GM21447 (cell line): ENCODE measurements at regions not wholly inside any gene's neighbourhood (a gene's known extent, or its start where the extent isn't known, plus 50 kb on each side); places are given as distances from the start of the nearest gene placed in this dataset.
"Not testable (repeated sequence)": the region's sequence is repeated elsewhere in the genome, so short reads cannot be mapped to it uniquely, and the experiment has no call there.

Experiments
- ATAC-seq: cut with Tn5 transposase; IDR thresholded peaks from one replicate; pipeline ENCODE4 v1.9.1; 2021; ENCODE audit not compliant: unreplicated experiment

DNA sequence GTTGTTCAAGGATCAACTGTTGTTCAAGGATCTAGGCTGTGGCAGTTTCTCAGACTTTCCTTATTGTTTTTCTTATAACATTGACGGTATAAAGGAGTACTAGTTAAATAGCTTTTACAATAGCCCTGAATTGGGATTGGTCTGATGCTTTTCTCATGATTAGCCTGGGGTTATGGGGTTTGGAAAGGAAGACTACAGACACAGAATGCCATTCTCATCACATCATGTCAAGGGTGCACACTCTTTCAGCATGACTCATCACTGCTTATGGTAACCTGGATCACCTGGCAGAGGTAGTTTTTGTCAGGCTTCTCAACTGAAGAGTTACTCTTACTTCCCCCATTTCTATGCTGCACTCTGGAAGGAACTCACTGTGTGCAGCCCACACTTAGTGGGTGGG, 194.2 kb upstream of the NPSR1 start:
- ATAC-seq: no peak

DNA sequence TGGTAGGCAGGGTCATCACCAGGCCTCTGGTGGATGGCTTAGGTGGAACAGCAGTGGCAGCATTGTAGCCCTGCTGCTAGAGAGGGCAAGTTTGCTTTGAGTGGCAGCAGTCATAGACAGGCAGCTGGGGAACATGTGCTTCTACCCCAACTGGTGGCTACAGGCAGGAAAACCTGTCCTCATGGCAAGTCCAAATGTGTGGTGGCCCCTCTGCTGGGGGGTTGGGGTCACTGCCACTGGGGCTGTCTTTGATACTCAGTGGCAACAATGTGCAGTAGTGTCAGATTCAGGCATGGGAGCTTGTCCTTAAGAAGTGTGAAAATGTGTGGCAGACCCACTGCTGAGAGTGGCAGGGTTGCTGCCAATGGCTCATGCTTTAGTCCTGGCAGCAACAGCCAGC, 186.2 kb upstream of the NPSR1 start:
- ATAC-seq: no peak

DNA sequence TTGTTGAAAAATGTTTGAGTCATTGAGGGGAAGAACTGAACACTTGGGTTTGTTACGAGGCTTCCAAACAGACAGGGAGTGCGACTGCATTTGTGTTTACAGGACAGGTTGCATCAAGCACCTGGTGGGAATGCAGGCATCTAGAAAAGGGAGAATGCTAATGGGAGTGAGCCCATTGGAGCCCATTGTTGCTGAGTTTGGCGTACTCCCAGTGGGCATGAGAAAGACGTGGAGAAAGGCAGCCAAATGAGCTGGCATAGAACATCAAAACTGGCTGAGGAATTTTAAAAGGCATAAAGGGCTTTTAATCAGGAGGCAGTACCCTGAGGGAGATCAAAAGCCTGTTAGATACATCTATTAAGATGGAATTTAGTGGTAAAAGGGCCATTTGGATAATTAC, 171.6 kb upstream of the NPSR1 start:
- ATAC-seq: no peak

DNA sequence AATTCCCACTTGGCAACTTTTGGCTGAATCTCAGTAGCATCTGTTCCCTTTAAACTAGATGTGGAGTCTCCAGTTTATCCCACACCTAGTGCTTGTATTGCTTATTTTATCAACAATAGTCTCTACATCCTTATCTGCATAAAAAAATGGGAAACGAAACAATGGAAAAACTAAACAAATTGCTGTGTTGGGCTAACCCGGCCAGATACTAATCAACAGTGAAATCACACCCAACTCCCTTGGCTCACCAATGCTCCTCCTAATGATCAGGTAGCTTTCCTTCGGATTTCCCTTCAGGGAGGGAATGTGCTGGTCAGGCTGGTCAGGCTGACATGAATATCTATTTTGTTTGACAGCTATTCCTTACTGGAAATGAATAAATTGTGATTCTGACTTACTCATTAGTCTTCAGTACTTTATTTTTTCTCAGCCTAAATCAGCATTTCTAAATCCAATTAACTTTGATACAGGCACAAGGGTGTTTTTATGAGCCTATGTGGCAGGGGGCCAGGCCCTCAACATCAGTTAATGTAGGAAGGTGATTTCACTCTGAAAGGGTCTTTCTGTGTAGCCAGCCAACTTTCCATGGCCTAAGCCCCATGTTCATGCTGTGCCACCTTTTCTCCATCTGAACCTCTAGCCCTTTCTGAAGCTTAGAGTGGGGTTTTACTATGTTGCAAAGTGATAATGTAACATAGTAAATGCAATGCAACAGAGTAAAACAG, 170.5 kb upstream of the NPSR1 start:
- no peak for ATAC-seq

DNA sequence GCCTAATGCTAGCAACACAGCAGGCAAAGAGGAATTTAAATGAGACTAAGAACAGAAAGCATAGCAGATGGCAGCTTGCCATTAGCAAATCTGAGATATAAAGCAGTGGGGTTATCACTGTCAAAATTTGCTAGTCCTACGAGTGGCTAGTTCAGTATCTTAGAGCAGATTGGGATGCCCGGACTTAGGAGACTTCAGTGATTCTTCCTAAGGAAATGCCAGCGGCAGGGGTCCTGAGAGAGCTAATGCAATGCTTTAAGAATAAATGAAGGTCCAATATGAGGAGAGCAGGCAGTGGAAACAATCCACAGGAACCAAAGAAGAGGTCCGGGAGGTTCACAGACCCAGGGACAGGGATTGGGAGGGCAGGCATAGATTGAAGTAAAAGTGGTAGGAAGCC, 169.3 kb upstream of the NPSR1 start:
- ATAC-seq: no peak

DNA sequence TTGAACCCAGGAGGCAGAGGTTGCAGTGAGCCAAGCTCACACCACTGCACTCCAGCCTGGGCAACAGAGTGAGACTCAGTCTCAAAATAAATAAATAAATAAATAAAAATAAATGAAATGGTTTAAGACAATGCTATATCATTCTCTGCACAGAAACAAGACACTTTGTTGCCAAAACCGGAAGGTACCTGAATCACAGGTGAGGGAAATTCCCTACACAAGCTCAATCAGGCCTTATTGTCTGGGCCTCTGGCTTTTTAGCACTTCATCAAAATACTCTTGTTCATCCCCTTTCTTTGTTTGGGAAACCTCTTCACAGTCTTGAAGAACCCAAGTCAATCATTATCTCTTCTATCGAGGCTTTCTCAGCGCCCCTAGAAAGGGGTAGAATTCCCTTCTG, 166.1 kb upstream of the NPSR1 start:
- no peak for ATAC-seq

DNA sequence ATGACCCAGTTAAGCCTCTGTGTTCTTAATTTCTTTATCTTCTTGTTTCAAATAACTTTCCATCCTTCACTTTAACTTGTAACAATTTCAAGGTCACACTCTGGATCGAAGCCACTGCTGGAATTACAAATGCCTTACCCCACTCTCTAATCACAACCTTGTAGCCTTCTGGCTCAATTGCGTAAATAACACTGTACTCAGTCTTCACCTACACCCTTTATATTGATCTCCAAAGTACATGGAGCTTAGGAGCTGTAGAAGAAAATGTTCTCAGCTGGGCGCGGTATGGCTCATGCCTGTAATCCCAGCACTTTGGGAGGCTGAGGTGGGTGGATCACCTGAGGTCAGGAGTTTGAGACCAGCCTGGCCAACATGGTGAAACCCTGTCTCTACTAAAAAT, 164.3 kb upstream of the NPSR1 start:
- ATAC-seq: no peak

DNA sequence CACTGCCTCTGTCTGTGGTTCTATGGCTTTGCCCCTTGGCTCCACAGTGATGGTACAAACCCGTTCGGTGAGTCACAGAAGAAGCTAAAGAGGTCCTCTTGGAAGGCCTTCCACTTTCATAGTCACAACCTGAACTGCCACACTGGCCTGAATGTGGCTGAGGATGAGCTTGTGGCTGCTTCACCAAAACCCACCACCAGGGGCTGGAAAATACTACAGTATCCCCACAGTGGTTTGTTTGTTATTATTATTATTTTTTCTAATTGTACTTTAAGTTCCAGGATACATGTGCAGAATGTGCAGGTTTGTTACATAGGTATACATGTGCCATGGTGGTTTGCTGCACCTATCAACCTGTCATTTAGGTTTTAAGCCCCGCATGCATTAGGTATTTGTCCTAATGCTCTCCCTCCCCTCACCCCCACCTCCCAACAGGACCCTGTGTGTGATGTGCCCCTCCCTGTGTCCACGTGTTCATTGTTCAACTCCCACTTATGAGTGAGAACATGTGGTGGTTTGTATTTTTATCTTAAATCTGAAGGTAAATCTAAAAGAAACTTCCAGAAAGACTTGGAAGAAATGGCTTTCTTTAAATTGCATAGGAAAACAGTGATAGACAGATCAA, 160.8 kb upstream of the NPSR1 start:
- ATAC-seq: no peak

DNA sequence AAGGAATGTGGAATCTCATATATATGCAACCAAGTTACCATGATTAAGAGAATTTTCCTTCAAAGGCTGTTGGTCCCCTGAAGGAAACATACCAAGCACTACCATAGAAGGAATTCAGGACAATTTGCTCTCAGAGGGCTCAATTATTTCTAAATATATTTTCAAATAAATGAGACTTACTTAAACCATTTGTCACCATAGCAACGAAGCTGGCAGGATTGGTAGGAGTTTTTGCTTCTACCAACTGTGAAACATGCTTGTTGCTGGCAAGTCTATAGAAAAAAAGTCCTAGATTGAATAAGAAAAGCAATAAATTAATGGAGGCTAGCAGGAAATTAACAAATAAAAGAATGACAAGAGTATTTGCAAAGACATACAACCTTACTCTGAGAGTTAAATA, 156.9 kb upstream of the NPSR1 start:
- ATAC-seq: no peak

DNA sequence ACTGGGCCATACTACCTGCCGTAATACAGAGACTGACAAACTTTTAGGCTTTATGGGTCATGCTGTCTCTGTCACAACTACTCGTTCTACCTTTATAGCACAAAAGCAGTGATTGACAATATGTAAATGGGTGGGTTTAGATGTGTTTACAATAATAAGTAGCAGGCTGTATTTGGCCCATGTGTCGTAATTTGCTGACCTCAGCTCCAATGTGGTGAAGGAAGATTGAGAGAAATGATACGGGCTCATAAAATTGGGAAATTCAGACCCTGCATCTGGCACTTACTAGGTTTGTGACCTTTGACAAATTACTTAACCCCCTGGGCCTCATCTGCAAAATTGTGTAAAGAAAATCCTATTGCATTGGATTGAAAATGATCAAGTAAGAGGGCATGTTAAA, 150.8 kb upstream of the NPSR1 start:
- ATAC-seq: no peak

DNA sequence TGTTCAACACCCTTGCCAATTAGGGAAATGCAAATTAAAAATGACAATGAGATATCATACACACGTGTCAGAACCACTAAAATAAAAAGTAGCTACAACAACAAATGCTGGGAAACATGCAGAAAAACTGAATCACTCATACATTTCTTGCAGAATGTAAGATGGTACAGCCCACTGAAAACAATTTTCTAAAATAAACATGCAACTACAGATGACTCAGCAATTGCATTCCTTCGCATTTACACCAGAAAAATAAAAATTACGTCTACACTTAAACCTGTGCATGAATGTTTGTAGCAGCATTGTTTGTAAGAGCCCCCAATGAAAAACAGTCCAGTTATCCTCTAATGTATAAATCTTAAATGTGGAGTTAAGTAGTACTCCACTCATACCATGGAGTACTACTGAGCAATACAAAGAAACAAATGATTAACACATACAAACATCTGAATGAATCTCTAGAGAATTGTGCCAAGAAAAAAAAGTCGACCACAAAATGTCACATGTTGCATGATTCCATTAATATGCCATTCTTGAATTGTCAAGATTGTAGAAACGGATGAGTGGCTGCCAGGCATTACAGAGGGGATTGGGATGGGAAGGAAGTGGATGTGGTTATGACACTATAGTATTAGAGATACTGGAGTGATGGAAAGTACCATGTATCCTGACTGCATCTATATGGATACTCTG, 134.6 kb upstream of the NPSR1 start:
- no peak for ATAC-seq

DNA sequence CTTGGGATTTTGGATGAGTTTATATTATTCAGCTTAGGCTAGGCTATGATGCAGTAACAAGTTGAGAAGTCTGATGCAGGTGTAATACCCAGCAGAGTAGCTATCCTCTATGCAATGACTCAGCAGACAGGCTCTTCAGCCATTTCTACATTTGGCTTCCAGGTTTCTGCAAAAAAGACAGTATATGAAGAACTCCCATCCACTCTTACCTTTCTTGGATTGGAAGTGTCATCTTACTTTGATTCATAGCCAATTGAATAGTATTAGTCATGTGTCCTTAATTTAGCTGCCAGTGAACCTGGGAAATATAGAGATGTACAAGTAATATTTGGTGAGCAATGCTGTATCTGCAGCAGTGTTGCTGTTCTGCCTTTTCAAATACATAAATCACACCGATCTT, 127.8 kb upstream of the NPSR1 start:
- no peak for ATAC-seq

DNA sequence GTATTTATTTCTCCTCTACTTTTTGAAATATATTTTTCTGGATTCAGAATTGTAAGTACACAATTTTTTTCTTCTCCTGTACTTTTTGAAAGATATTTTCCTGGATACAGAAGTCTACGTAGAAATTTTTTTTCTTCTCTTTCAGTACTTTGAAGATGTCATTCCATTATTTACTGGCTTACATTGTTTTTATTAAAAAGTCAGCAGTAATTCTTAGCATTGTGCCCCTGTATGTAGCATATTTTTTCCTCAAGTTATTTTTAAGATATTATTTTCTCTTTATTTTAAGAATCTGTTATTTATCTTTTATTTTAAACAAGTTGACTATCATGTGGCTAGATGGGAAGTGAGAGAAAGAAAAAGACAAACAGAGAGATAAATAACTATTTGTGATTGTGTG, 119.0 kb upstream of the NPSR1 start:
- no peak for ATAC-seq

DNA sequence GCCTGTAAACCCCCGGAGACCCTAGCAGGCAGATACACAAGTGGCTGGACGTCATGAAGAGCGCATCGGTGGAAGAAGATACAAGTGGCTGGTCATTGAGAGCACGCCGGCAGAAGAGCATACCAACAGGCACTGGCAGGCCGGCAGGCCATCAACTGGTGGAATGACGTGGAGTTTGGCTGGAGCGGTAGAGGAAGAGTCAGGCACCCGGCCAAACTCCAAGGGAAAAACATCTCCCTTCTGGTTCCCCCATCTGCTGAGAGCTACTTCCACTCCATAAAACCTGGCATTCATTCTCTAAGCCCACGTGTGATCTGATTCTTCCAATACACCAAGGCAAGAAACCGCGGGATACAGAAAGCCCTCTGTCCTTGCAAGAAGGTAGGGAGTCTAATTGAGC, 113.4 kb upstream of the NPSR1 start:
- ATAC-seq: no peak

DNA sequence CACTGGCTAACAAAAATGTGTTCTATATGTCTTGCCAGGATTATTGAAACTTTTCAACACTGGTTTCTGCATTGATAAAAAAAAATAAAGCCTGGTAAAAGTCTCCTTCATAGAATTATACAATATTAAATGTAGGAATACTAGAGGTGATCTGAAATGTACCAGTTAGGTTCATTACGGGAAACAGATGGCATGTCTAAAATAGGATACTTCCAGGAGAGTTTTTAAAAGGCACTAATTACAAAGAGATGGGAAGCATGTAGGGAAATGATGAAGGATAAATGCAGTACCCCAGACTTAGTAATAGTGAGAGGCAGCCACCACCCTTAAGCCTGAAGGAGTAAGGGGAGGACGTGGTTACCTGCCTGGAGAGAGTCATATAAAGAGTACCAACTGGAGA, 107.0 kb upstream of the NPSR1 start:
- ATAC-seq: no peak

DNA sequence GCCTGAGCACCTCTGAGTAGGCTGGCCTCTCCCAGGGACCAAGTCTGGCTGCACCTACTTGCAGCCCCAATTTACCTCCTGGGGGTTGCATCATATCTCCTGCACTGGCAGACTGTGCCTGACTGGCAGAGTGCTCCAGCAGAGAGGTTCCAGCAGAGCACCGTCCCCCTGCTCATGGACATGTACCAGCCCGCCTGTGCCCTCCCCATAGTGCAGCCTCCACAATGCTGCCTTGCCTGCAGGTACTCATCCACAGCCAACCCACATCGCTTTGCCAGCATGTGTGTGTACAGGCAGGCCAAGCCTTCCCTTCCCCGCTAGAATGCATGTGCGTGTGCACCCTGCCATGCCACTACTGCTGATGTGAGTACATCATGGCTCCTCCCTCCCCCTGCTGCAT, 105.5 kb upstream of the NPSR1 start:
- no peak for ATAC-seq

DNA sequence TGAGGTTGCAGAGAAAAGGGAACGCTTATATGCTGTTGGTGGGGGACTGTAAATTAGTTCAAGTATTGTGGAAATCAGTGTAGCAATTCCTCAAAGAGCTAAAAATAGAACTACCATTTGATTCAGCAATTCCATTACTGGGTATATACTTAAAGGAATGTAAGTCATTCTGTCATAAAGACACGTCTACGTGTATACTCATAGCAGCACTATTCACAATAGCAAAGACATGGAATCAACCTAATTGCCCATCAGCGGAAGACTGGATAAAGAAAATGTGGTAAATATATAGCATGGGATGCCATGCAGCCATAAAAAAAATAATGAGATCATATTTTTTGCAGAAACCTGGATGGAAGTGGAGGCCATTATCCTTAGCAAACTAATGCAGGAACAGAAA, 100.0 kb upstream of the NPSR1 start:
- no peak for ATAC-seq

DNA sequence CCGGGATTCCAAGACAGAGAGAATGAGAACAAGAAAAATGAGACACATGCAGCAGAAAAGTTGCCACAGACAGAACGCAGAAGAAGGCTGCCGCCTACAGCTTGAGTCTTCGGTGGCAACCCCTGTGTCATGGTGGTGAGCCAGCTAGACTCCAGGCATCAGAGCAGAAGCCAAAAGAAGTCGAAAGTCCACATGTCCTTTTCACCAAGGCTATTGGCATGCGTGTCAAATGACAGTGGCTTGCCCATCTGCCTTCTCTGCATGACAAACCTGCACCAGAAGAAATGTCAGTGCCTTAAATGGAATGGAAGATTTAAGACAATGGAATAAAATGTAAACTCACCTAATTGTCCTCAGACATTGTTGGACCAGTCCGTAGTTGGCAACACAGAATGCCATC, 93.9 kb upstream of the NPSR1 start:
- ATAC-seq: no peak

DNA sequence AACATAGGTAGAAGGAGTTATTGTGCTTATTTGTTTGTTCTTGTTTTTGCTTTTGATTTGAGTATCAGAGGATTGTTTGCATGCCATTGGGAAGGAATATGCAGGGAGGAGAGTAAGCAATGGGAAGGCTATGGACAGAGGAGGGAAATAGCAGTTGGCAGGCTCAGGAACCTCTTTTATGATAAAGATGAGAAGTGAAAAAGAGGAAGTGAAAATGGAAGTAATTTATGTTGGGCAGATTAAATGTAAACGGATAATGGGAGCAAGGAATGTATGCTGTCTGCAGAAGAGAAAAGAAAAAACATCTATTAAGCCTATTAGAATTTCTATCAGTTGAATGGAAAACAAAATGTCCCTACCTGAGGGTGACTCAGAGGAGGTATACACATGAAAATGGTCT, 90.1 kb upstream of the NPSR1 start:
- no peak for ATAC-seq

DNA sequence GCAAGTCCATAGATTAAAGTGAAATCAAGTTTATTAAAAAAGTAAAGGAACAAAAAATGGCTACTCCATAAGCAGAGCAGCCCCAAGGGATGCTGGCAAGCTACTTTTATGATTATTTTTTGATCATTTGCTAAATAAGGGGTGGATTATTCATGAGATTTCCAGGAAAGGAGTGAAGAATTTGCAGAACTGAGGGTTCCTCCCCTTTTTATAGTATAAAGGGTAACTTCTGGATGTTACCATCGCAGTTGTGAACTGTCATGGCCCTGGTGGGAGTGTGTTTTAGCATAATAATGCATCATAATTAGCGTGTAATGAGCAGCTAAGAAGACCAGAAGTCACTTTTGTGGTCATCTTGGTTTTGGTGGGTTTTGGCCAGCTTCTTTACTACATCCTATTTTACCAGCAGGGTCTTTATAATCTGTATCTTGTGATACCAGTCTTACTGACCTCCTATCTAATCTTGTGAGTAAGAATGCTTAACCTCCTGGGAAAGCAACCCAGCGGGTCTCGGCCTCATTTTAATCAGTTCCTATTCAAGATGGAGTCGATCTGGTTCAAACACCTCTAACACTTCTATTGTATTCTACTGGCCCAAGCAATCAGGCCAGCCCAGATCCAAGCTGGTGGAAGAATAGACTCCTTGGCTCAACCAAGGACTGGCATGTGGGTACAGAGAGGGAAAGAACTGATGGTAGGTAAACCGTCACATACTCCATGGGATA, 87.9 kb upstream of the NPSR1 start:
- ATAC-seq: no peak

DNA sequence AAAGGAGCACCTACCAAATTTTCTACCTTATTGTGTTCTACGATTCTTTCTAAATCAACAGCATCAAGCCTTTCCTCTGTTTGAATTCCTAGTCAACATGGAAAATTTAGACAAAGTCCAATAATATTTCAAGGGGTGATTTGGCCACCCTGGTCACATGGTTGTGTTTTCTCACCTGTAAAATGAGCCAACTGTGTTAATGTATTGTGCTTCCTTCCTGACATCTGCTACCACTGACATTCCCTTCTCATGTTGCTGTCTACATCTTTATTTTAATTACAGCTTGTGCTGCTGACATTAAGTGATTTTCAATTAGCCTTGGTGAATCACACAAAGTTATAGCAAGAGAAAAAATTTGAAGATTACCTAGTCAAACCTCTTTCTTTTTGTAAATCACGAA, 83.0 kb upstream of the NPSR1 start:
- no peak for ATAC-seq

DNA sequence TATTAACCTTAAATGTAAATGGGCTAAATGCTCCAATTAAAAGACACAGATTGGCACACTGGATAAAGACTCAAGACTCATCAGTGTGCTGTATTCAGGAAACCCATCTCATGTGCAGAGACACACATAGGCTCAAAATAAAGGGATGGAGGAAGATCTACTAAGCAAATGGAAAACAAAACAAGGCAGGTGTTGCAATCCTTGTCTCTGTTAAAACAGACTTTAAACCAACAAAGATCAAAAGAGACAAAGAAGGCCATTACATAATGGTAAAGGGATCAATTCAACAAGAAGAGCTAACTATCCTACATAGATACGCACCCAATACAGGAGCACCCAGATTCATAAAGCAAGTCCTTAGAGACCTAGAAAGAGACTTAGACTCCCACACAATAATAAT, 80.1 kb upstream of the NPSR1 start:
- not testable (repeated sequence) for ATAC-seq
